ENCODE measurements at regions not wholly inside any gene's neighbourhood (a gene's known extent, or its start where the extent isn't known, plus 50 kb on each side); places are given as distances from the start of the nearest gene placed in this dataset.

DNA sequence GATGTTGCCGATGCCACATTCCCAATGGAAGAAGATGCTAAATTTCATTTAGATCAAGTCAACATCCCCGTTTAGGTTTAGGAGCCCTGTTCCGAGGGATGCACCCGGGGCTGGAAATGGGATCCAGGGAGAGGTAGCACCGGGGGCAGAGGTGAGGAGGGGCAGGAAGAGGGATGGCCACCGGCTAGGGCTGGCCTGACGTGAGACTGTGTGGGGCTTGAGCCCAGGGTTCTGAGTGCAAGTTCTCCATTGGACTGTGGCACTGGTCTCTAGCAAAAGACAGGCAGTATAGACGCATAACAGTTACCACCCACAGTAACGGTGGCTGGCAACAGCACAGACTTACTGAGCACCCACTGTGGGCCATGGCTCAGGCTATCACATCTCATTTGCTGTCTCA, 209.0 kb upstream of the MVB12B start:
- H3K9ac ChIP-seq (ENCODE audit: low read depth in 1 of 2, low read length in 2 of 2) = no peak overlapping the region
- no peak for DNase-seq (ENCODE audit: low spot score)
- no peak overlapping the region for H3K27ac ChIP-seq (ENCODE audit: low read depth in 1 of 2, low read length in 2 of 2)
- H3K27me3 ChIP-seq (ENCODE audit: control insufficient read depth in 4 of 4, insufficient read depth in 4 of 4, low read length in 3 of 4) = no peaks in the 10 kb centered on the region
- WGBS = 86% methylated on average over 9 of the region's 9 CpGs
- H3K9me3 ChIP-seq (ENCODE audit: control insufficient read depth in 4 of 4, low read length in 3 of 4) = peaks cover 0 to 6% (median 2%) of the 10 kb centered on the region in 4 donors
- H3K36me3 ChIP-seq (ENCODE audit: control insufficient read depth in 4 of 4, insufficient read depth in 3 of 4, low read depth in 1 of 4, low read length in 3 of 4) = no peaks in the 10 kb centered on the region
- no peaks in the 10 kb centered on the region for H3K4me1 ChIP-seq (ENCODE audit: control insufficient read depth in 4 of 4, insufficient read depth in 4 of 4, low read length in 3 of 4)
- no peak for TF ChIP-seq FOXA2 (IDR thresholded peaks at IDR 0.05)
- TF ChIP-seq YY1 (IDR thresholded peaks at IDR 0.05) = no peak
- no peak for TF ChIP-seq HNF4G (IDR thresholded peaks at IDR 0.05)
- H3K4me3 ChIP-seq (ENCODE audit: low read depth in 1 of 3, low read length in 3 of 3) = no peak overlapping the region

GRCh38 chr9:126119731-126120130, 206.9 kb upstream of the MVB12B start:
- no peak overlapping the region for H3K9ac ChIP-seq (ENCODE audit: low read depth in 1 of 2, low read length in 2 of 2)
- peak; percentile 14 for DNase-seq (ENCODE audit: low spot score)
- H3K9me3 ChIP-seq (ENCODE audit: control insufficient read depth in 4 of 4, low read length in 3 of 4) = peaks cover 0 to 6% (median 2%) of the 10 kb centered on the region in 4 donors
- no peak overlapping the region for H3K4me3 ChIP-seq (ENCODE audit: low read depth in 1 of 3, low read length in 3 of 3)
- 80% methylated on average over 6 of the region's 6 CpGs for WGBS
- TF ChIP-seq RAD21 (IDR thresholded peaks at IDR 0.05) (no peak), GABPA (IDR thresholded peaks at IDR 0.05 in 1 of 2, conservative IDR thresholded peaks at IDR 0.05 in 1 of 2) (no peak), REST (IDR thresholded peaks at IDR 0.05) (no peak), FOXA1 (IDR thresholded peaks at IDR 0.05) (no peak), CTCF (IDR thresholded peaks at IDR 0.05; ENCODE audit: low read depth, low read length, missing input control) (no peak), SP1 (IDR thresholded peaks at IDR 0.05) (no peak), RXRA (IDR thresholded peaks at IDR 0.05) (no peak), HNF4G (IDR thresholded peaks at IDR 0.05) (no peak), NR2F2 (IDR thresholded peaks at IDR 0.05) (no peak), MAX (IDR thresholded peaks at IDR 0.05) (no peak), ATF3 (IDR thresholded peaks at IDR 0.05) (no peak), TAF1 (conservative IDR thresholded peaks at IDR 0.05) (no peak), HNF4A (conservative IDR thresholded peaks at IDR 0.05) (no peak), JUND (IDR thresholded peaks at IDR 0.05) (no peak), YY1 (IDR thresholded peaks at IDR 0.05) (no peak), EGR1 (IDR thresholded peaks at IDR 0.05; ENCODE audit: low read depth in 2 of 2) (no peak), FOXA2 (IDR thresholded peaks at IDR 0.05) (no peak)
- TF ChIP-seq, protein P1, sequence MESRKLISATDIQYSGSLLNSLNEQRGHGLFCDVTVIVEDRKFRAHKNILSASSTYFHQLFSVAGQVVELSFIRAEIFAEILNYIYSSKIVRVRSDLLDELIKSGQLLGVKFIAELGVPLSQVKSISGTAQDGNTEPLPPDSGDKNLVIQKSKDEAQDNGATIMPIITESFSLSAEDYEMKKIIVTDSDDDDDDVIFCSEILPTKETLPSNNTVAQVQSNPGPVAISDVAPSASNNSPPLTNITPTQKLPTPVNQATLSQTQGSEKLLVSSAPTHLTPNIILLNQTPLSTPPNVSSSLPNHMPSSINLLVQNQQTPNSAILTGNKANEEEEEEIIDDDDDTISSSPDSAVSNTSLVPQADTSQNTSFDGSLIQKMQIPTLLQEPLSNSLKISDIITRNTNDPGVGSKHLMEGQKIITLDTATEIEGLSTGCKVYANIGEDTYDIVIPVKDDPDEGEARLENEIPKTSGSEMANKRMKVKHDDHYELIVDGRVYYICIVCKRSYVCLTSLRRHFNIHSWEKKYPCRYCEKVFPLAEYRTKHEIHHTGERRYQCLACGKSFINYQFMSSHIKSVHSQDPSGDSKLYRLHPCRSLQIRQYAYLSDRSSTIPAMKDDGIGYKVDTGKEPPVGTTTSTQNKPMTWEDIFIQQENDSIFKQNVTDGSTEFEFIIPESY (IDR thresholded peaks at IDR 0.05) = no peak
- H3K27me3 ChIP-seq (ENCODE audit: control insufficient read depth in 4 of 4, insufficient read depth in 4 of 4, low read length in 3 of 4) = peaks cover 0 to 2% (median 0%) of the 10 kb centered on the region in 4 donors
- H3K36me3 ChIP-seq (ENCODE audit: control insufficient read depth in 4 of 4, insufficient read depth in 3 of 4, low read depth in 1 of 4, low read length in 3 of 4) = no peaks in the 10 kb centered on the region
- no peaks in the 10 kb centered on the region for H3K4me1 ChIP-seq (ENCODE audit: control insufficient read depth in 4 of 4, insufficient read depth in 4 of 4, low read length in 3 of 4)
- no peak overlapping the region for H3K27ac ChIP-seq (ENCODE audit: low read depth in 1 of 2, low read length in 2 of 2)
